IMR-90 (cell line): ENCODE measurements at regions not wholly inside any gene's neighbourhood (a gene's known extent, or its start where the extent isn't known, plus 50 kb on each side); places are given as distances from the start of the nearest gene placed in this dataset.

Experiments
- ATAC-seq: fragments of 200-7000 bp; cut with Tn5 transposase; 2 replicates; pipeline ENCODE4 v1.9.1; 2020; ENCODE audit warnings: low read depth, mild to moderate bottlenecking, moderate library complexity
- BruUV-seq: library from RNA; stranded (reverse); fragments of 400-500 nt; replicated peaks from 2 replicates; lab custom pipeline; 2021; lab: Mats Ljungman, UMichigan
- CTCF ChIA-PET: fragments of 300-600 bp; formaldehyde crosslinking; extraction: SDS; loops from one replicate; lab custom pipeline; 2021; ENCODE audit warnings: antibody characterized with exemption; lab: Yijun Ruan, JAX
- POLR2A ChIA-PET: fragments of 300-600 bp; sonication (Branson Sonifier 250); formaldehyde crosslinking; loops from one replicate; lab custom pipeline; 2022; ENCODE audit warnings: antibody characterized with exemption; ENCODE audit not compliant: unreplicated experiment; lab: Charles Lee
- DNase-seq: peaks from one replicate; pipeline ENCODE4 v3.0.0; 2013
- H2AFZ ChIP-seq: replicated peaks from 2 replicates; pipeline ENCODE3; 2013; ENCODE audit warnings: low read length, mild to moderate bottlenecking; ENCODE audit not compliant: poor library complexity
- H2AK5ac ChIP-seq: 2 replicates; pipeline ENCODE4 v1.6.1; 2013; ENCODE audit warnings: low read depth, low read length, inconsistent platforms
- H2AK9ac ChIP-seq: replicated peaks from 2 replicates; pipeline ENCODE3; 2013; ENCODE audit warnings: mild to moderate bottlenecking, low read depth, low read length, moderate library complexity; ENCODE audit not compliant: poor library complexity
- H2BK120ac ChIP-seq: 2 replicates; pipeline ENCODE4 v1.6.1; 2013; ENCODE audit warnings: low read depth, low read length, inconsistent platforms
- H2BK15ac ChIP-seq: 3 replicates; pipeline ENCODE4 v1.6.1; 2013; ENCODE audit warnings: low read depth, low read length, inconsistent platforms
- H2BK20ac ChIP-seq: 2 replicates; pipeline ENCODE4 v1.6.1; 2013; ENCODE audit warnings: low read depth, mild to moderate bottlenecking, inconsistent platforms, low read length, moderate library complexity
- H2BK5ac ChIP-seq: 2 replicates; pipeline ENCODE4 v1.6.1; 2013; ENCODE audit warnings: mild to moderate bottlenecking, low read depth, low read length, inconsistent platforms; ENCODE audit not compliant: poor library complexity, severe bottlenecking
- H3K14ac ChIP-seq: replicated peaks from 2 replicates; pipeline ENCODE4 v1.6.1; 2013; ENCODE audit warnings: low read depth, low read length, inconsistent platforms
- H3K18ac ChIP-seq: 2 replicates; pipeline ENCODE4 v1.6.1; 2013; ENCODE audit warnings: low read depth, low read length, control low read depth
- H3K23ac ChIP-seq: 2 replicates; pipeline ENCODE4 v1.6.1; 2013; ENCODE audit warnings: low read depth, low read length, inconsistent platforms
- H3K27ac ChIP-seq: 2 replicates; pipeline ENCODE4 v1.5.1; 2013; ENCODE audit warnings: mild to moderate bottlenecking, control low read depth, low read length; ENCODE audit not compliant: insufficient read depth
- H3K27me3 ChIP-seq: 2 replicates; pipeline ENCODE4 v1.6.1; 2013; ENCODE audit warnings: low read length; ENCODE audit not compliant: control insufficient read depth, insufficient read depth
- H3K36me3 ChIP-seq: 2 replicates; pipeline ENCODE4 v1.6.1; 2013; ENCODE audit warnings: low read length, mixed read lengths; ENCODE audit not compliant: control insufficient read depth, insufficient read depth
- H3K4ac ChIP-seq: 2 replicates; pipeline ENCODE4 v1.6.1; 2013; ENCODE audit warnings: low read depth, low read length, inconsistent platforms
- H3K4me1 ChIP-seq: 2 replicates; pipeline ENCODE4 v1.6.1; 2013; ENCODE audit warnings: low read length, mixed read lengths; ENCODE audit not compliant: control insufficient read depth, insufficient read depth
- H3K4me2 ChIP-seq: 2 replicates; pipeline ENCODE4 v1.6.1; 2013; ENCODE audit warnings: low read depth, mild to moderate bottlenecking, control low read depth, low read length, moderate library complexity
- H3K4me3 ChIP-seq: 2 replicates; pipeline ENCODE4 v1.5.1; 2013; ENCODE audit warnings: low read depth, mild to moderate bottlenecking, control low read depth, low read length, moderate library complexity; ENCODE audit not compliant: insufficient read depth
- H3K56ac ChIP-seq: 2 replicates; pipeline ENCODE4 v1.6.1; 2013; ENCODE audit warnings: low read length, inconsistent platforms; ENCODE audit not compliant: insufficient read depth; ENCODE audit errors: extremely low read depth
- H3K79me1 ChIP-seq, 2 experiments: 2 replicates each; pipeline ENCODE4 v1.6.1; 2013; ENCODE audit warnings: low read length in 2 of 2, inconsistent platforms in 1 of 2, low read depth in 1 of 2
- H3K9ac ChIP-seq: 2 replicates; pipeline ENCODE4 v1.6.1; 2013; ENCODE audit warnings: low read depth, low read length, control low read depth
- H3K9me1 ChIP-seq: 2 replicates; pipeline ENCODE4 v1.6.1; 2013; ENCODE audit warnings: low read length, inconsistent platforms; ENCODE audit not compliant: insufficient read depth
- H3K9me3 ChIP-seq: 2 replicates; pipeline ENCODE4 v1.6.1; 2013; ENCODE audit warnings: low read length; ENCODE audit not compliant: control insufficient read depth, insufficient read depth
- H4K20me1 ChIP-seq: 2 replicates; pipeline ENCODE4 v1.6.1; 2013; ENCODE audit warnings: low read length, inconsistent platforms; ENCODE audit not compliant: insufficient read depth
- H4K5ac ChIP-seq: 2 replicates; pipeline ENCODE4 v1.6.1; 2013; ENCODE audit warnings: mild to moderate bottlenecking, low read depth, low read length, control low read depth
- H4K8ac ChIP-seq, 2 experiments: 2 replicates each; pipeline ENCODE4 v1.6.1; 2013; ENCODE audit warnings: low read depth in 2 of 2, low read length in 2 of 2, control low read depth in 1 of 2, inconsistent platforms in 1 of 2
- H4K91ac ChIP-seq: 2 replicates; pipeline ENCODE4 v1.6.1; 2013; ENCODE audit warnings: low read depth, low read length, inconsistent platforms; ENCODE audit not compliant: insufficient read depth
- BHLHE40 ChIP-seq: fragments of 150-350 bp; IDR thresholded peaks from 2 replicates; pipeline ENCODE4 v1.6.1; 2016; ENCODE audit warnings: mild to moderate bottlenecking, low read depth, low read length
- CHD1 ChIP-seq: IDR thresholded peaks from 2 replicates; pipeline ENCODE4 v1.6.1; 2012; ENCODE audit warnings: low read depth, low read length, improper control_type of control experiment
- CTCF ChIP-seq: conservative IDR thresholded peaks from 2 replicates; pipeline ENCODE4 v1.5.1; 2012; ENCODE audit warnings: mild to moderate bottlenecking, low read depth, low read length, improper control_type of control experiment
- ELK1 ChIP-seq: fragments of 150-350 bp; IDR thresholded peaks from 2 replicates; pipeline ENCODE4 v1.6.1; 2016; ENCODE audit warnings: low read depth, mild to moderate bottlenecking, low read length, moderate library complexity, borderline replicate concordance
- MAFK ChIP-seq: IDR thresholded peaks from 2 replicates; pipeline ENCODE4 v1.6.1; 2012; ENCODE audit warnings: low read depth, low read length, improper control_type of control experiment
- MAZ ChIP-seq: IDR thresholded peaks from 2 replicates; pipeline ENCODE4 v1.6.1; 2012; ENCODE audit warnings: low read depth, mild to moderate bottlenecking, low read length, improper control_type of control experiment, moderate library complexity, borderline replicate concordance
- MXI1 ChIP-seq: IDR thresholded peaks from 2 replicates; pipeline ENCODE4 v1.6.1; 2012; ENCODE audit warnings: low read depth, mild to moderate bottlenecking, low read length, moderate library complexity, borderline replicate concordance
- NFE2L2 ChIP-seq: fragments of 150-350 bp; IDR thresholded peaks from 2 replicates; pipeline ENCODE4 v1.6.1; 2016; ENCODE audit warnings: low read depth, mild to moderate bottlenecking, low read length
- RAD21 ChIP-seq: IDR thresholded peaks from 2 replicates; pipeline ENCODE4 v1.6.1; 2012; ENCODE audit warnings: low read length, improper control_type of control experiment
- RCOR1 ChIP-seq: IDR thresholded peaks from 2 replicates; pipeline ENCODE4 v1.6.1; 2012; ENCODE audit warnings: mild to moderate bottlenecking, low read length, improper control_type of control experiment; ENCODE audit not compliant: insufficient replicate concordance
- RFX5 ChIP-seq: IDR thresholded peaks from 2 replicates; pipeline ENCODE4 v1.8.0; 2012; ENCODE audit warnings: low read depth, mild to moderate bottlenecking, low read length, moderate library complexity
- SMC3 ChIP-seq: fragments of 150-350 bp; IDR thresholded peaks from 2 replicates; pipeline ENCODE4 v1.6.1; 2016; ENCODE audit warnings: low read depth, mild to moderate bottlenecking, antibody characterized with exemption, low read length, moderate library complexity
- WGBS, 2 experiments: methylation state at CpG; one replicate each; pipeline versions ENCODE4 v1.1.5 to v1.1.7; 2013; ENCODE audit warnings: missing lambda C conversion rate in 2 of 2; ENCODE audit not compliant: insufficient read length in 1 of 2; ENCODE audit errors: extremely low coverage in 2 of 2; 5-methylcytosine and 5-hydroxymethylcytosine counted together
- dilution Hi-C: fragments of 300-500 bp; cut with HindIII; formaldehyde crosslinking; loops from one replicate; pipeline ENCODE4 v1.14.3; 2018; ENCODE audit warnings: low sequenced_read_pairs; ENCODE audit not compliant: unreplicated experiment
- in situ Hi-C: fragments of 300-500 bp; cut with MboI; formaldehyde crosslinking; loops from 3 replicates; pipeline ENCODE4 v1.14.3; 2019; ENCODE audit warnings: low sequenced_read_pairs, inconsistent platforms, mixed read lengths
- intact Hi-C: fragments of 100-400 bp; cut with micrococcal nuclease; formaldehyde crosslinking; loops from 2 replicates; pipeline ENCODE4 v1.10.0; 2022

- Histone ChIP-seq H3K36me3 (no peaks in the 10 kb centered on the region), H2BK5ac (no peak overlapping the region), H3K18ac (no peak overlapping the region), H3K4me1 (no peaks in the 10 kb centered on the region), H2AK9ac (no peak overlapping the region), H3K27ac (no peak overlapping the region), H4K8ac (no peak overlapping the region), H3K9ac (no peak overlapping the region), H2AK5ac (no peak overlapping the region), H3K9me3 (no peaks in the 10 kb centered on the region), H2BK20ac (no peak overlapping the region), H3K9me1 (no peaks in the 10 kb centered on the region), H4K20me1 (no peaks in the 10 kb centered on the region), H3K14ac (no peak overlapping the region), H3K23ac (no peak overlapping the region), H3K27me3 (no peaks in the 10 kb centered on the region; the same call in 1 of the 2 replicates), H3K4me2 (no peak overlapping the region), H2BK15ac (no peak overlapping the region), H3K4ac (no peak overlapping the region), H4K5ac (no peak overlapping the region), H3K4me3 (no peak overlapping the region), H3K79me1 (no peaks in the 10 kb centered on the region), H2AFZ (no peak overlapping the region), H3K56ac (no peak overlapping the region), H4K91ac (no peak overlapping the region), H2BK120ac (no peak overlapping the region)
- DNase-seq: no peak
- WGBS, 2 experiments: no CpG with 5 or more reads among the region's 1 CpG
- no TSS peak for BruUV-seq
- in situ Hi-C loops (no loop called here), dilution Hi-C loops (no loop called here), intact Hi-C loops (no loop called here)
- CTCF ChIA-PET: no interaction called here
- TF ChIP-seq CHD1 (no peak), SMC3 (no peak), MAFK (no peak), RCOR1 (no peak), ELK1 (no peak), CTCF (no peak), RFX5 (no peak), MXI1 (no peak), RAD21 (no peak), BHLHE40 (no peak), NFE2L2 (no peak), MAZ (no peak)
- ATAC-seq: no peak
- POLR2A ChIA-PET: no interaction called here
These were observed 520.1 kb upstream of the SYT4 start for GRCh38 chr18:43797347-43797746.
